Astrocyte (in vitro differentiated cells and primary cell): ENCODE measurements at regions not wholly inside any gene's neighbourhood (a gene's known extent, or its start where the extent isn't known, plus 50 kb on each side); places are given as distances from the start of the nearest gene placed in this dataset.

ENCODE experiments used
- CTCF ChIP-seq: IDR thresholded peaks from 2 replicates; pipeline ENCODE4 v1.5.1; 2011; ENCODE audit warnings: low read depth, mild to moderate bottlenecking, inconsistent platforms, low read length, moderate library complexity; ENCODE audit not compliant: insufficient read depth
- EZH2 ChIP-seq: IDR thresholded peaks from 2 replicates; pipeline ENCODE4 v1.6.1; 2012; ENCODE audit warnings: mild to moderate bottlenecking, low read length, inconsistent platforms; ENCODE audit not compliant: insufficient read depth

GRCh38 chr16:29114574-29114973 is 129.7 kb downstream of the LAT start:
- TF ChIP-seq CTCF (no peak), EZH2 (no peak)
